CD8-positive, alpha-beta memory T cell (primary cell): ENCODE measurements at regions not wholly inside any gene's neighbourhood (a gene's known extent, or its start where the extent isn't known, plus 50 kb on each side); places are given as distances from the start of the nearest gene placed in this dataset.

Experiments
- CTCF ChIA-PET: fragments of 350-600 bp; sonication (Branson Sonifier 250); formaldehyde crosslinking; loops from one replicate; lab custom pipeline; 2021; ENCODE audit warnings: antibody characterized with exemption; lab: Charles Lee
- POLR2A ChIA-PET: fragments of 350-600 bp; sonication (Branson Sonifier 250); formaldehyde crosslinking; loops from one replicate; lab custom pipeline; 2021; ENCODE audit warnings: antibody characterized with exemption; lab: Charles Lee
- DNase-seq, 5 donors: peaks; one replicate each; pipeline versions ENCODE4 v3.0.0 to v3.0.0-alpha.2; 2020 to 2022; ENCODE audit warnings: mixed read lengths in 1 of 5
- H3K27ac ChIP-seq: one replicate; pipeline ENCODE4 v1.7.0; 2013; ENCODE audit warnings: low read depth, mild to moderate bottlenecking, low read length, moderate library complexity
- H3K27me3 ChIP-seq: 2 replicates; pipeline ENCODE4 v1.7.0; 2013; ENCODE audit warnings: low read length, mild to moderate bottlenecking; ENCODE audit not compliant: insufficient read depth, poor library complexity, severe bottlenecking
- H3K36me3 ChIP-seq: 2 replicates; pipeline ENCODE4 v1.7.0; 2013; ENCODE audit warnings: mild to moderate bottlenecking, low read length, moderate library complexity; ENCODE audit not compliant: insufficient read depth
- H3K4me1 ChIP-seq: 2 replicates; pipeline ENCODE4 v1.7.0; 2013; ENCODE audit warnings: mild to moderate bottlenecking, low read length, moderate library complexity; ENCODE audit not compliant: insufficient read depth
- H3K4me3 ChIP-seq: 2 replicates; pipeline ENCODE4 v1.7.0; 2013; ENCODE audit warnings: mild to moderate bottlenecking, low read length
- H3K9me3 ChIP-seq: 2 replicates; pipeline ENCODE4 v1.7.0; 2013; ENCODE audit warnings: mild to moderate bottlenecking, low read length
- H3K27ac Mint-ChIP-seq, 8 donors: one replicate each; pipeline ENCODE4 v1.8.0; 2020 to 2021; ENCODE audit warnings: mixed read lengths in 8 of 8, mild to moderate bottlenecking in 6 of 8, inconsistent platforms in 3 of 8, moderate library complexity in 3 of 8
- H3K27me3 Mint-ChIP-seq, 2 donors: one replicate each; pipeline ENCODE4 v1.8.0; 2020 to 2021; ENCODE audit warnings: mixed read lengths in 2 of 2, mild to moderate bottlenecking in 1 of 2, moderate library complexity in 1 of 2
- H3K36me3 Mint-ChIP-seq, 3 donors: one replicate each; pipeline ENCODE4 v1.8.0; 2020 to 2021; ENCODE audit warnings: mixed read lengths in 3 of 3, inconsistent platforms in 1 of 3, mild to moderate bottlenecking in 1 of 3
- H3K4me1 Mint-ChIP-seq, 3 donors: one replicate each; pipeline ENCODE4 v1.8.0; 2020 to 2021; ENCODE audit warnings: mixed read lengths in 3 of 3, inconsistent platforms in 1 of 3, mild to moderate bottlenecking in 1 of 3
- H3K4me3 Mint-ChIP-seq, 7 donors: one replicate each; pipeline ENCODE4 v1.8.0; 2020 to 2021; ENCODE audit warnings: mixed read lengths in 7 of 7, mild to moderate bottlenecking in 6 of 7, moderate library complexity in 4 of 7, inconsistent platforms in 2 of 7
- H3K9me3 Mint-ChIP-seq, 5 donors: one replicate each; pipeline ENCODE4 v1.8.0; 2020 to 2022; ENCODE audit warnings: mixed read lengths in 5 of 5, mild to moderate bottlenecking in 3 of 5, moderate library complexity in 2 of 5, inconsistent platforms in 1 of 5

DNA sequence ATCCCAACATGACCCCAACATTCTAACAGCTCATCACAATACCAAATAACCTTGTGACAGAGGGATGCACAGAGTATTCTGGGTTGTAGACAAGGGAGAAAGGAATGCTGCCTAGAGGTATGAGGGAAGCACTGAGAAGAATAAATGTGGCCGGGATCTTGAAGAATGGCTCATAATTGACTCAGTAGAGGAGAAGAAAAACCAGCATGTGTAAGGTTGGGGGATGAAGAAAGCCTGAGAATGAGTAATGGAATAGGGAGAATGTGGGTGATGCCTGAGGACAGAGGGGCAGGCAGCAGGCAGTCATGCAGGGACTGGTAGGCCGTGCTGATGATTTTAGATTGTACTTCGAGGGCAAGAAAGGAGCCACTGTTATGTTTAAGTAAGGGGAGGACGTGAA, 75.4 kb upstream of the ELMO1 start:
- CTCF ChIA-PET = no interaction called here
- H3K4me1 Mint-ChIP-seq = no peaks in the 10 kb centered on the region
- no peaks in the 10 kb centered on the region for H3K9me3 Mint-ChIP-seq
- H3K36me3 Mint-ChIP-seq = no peaks in the 10 kb centered on the region
- POLR2A ChIA-PET = no interaction called here
- no peaks in the 10 kb centered on the region for H3K9me3 ChIP-seq
- no peak overlapping the region for H3K4me3 ChIP-seq
- DNase-seq = no peak
- H3K27me3 ChIP-seq = no peaks in the 10 kb centered on the region
- H3K27ac ChIP-seq = no peak overlapping the region
- no peak overlapping the region for H3K4me3 Mint-ChIP-seq
- peaks cover 11 to 30% of the 10 kb centered on the region in 2 donors for H3K27me3 Mint-ChIP-seq
- H3K36me3 ChIP-seq = no peaks in the 10 kb centered on the region
- no peaks in the 10 kb centered on the region for H3K4me1 ChIP-seq
- no peak overlapping the region for H3K27ac Mint-ChIP-seq

DNA sequence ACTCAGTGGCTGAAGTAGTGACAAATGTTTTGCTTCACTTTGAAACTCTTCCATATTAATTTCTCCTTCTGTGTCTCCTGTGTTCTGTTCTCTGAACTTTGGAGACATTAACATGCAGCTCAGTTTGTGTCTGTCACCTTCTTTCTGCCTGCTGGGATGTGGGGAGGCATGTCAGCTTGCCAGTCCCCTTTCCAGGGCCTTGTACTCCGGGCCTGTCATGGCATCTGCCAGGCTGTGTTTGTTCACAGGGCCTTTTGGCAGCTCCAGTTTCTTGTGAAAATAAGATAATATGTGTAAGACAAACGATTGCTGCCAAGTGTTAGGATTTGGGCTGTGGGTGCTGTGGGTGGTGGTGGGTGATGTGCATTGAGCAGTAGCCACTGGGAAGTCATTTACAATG, 76.1 kb upstream of the ELMO1 start:
- Mint-ChIP-seq H3K36me3 (no peaks in the 10 kb centered on the region), H3K4me1 (no peaks in the 10 kb centered on the region), H3K27me3 (peaks cover 13 to 30% of the 10 kb centered on the region in 2 donors), H3K27ac (no peak overlapping the region), H3K4me3 (no peak overlapping the region), H3K9me3 (no peaks in the 10 kb centered on the region)
- CTCF ChIA-PET = no interaction called here
- Histone ChIP-seq H3K27me3 (no peaks in the 10 kb centered on the region), H3K36me3 (no peaks in the 10 kb centered on the region), H3K9me3 (no peaks in the 10 kb centered on the region), H3K4me3 (no peak overlapping the region), H3K4me1 (no peaks in the 10 kb centered on the region), H3K27ac (no peak overlapping the region)
- POLR2A ChIA-PET = no interaction called here
- DNase-seq = no peak

DNA sequence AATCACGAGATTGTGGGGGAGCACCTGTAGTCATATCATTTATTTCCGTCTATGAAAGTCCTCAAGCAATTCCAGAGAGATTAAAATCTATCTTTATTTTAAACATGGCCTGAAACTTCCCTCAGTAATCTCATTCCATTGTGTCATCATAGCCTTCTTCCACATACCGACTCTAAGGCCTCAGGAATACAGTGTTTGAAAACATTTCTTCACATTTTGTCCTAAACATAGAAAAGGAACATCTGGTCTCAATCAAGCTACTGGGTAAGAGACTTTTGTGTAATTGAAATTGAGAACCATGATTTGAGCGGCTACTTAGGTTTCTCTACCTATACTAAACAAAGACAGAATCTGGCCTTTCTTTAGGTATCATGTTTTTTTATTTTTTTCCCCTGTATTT, 78.0 kb upstream of the ELMO1 start:
- H3K4me1 Mint-ChIP-seq = no peaks in the 10 kb centered on the region
- no peak overlapping the region for H3K4me3 ChIP-seq
- H3K27ac Mint-ChIP-seq = no peak overlapping the region
- no peak for DNase-seq
- POLR2A ChIA-PET = no interaction called here
- CTCF ChIA-PET = no interaction called here
- H3K36me3 Mint-ChIP-seq = no peaks in the 10 kb centered on the region
- no peaks in the 10 kb centered on the region for H3K36me3 ChIP-seq
- H3K9me3 Mint-ChIP-seq = no peaks in the 10 kb centered on the region
- H3K9me3 ChIP-seq = no peaks in the 10 kb centered on the region
- no peaks in the 10 kb centered on the region for H3K27me3 ChIP-seq
- no peak overlapping the region for H3K27ac ChIP-seq
- no peak overlapping the region for H3K4me3 Mint-ChIP-seq
- H3K4me1 ChIP-seq = no peaks in the 10 kb centered on the region
- peaks cover 14 to 36% of the 10 kb centered on the region in 2 donors for H3K27me3 Mint-ChIP-seq

DNA sequence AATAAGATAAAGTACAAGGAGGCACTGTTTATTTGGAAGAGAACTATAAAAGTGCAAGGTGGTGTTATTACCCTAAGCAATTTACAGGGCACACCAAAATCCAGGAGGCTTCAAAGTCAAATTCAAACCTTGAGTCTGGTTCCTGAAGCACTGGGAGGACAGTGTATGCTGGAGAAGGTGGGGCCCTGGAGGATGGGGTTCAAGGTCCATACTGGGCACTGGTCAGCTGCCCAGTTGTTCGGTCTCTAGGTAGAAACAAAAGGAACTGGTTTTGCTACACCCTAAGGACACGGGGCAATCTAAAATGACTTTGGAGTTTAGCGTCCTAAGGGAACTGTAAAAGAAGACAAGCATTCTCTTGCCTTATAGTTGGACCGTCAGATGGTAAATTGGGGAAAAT, 78.4 kb upstream of the ELMO1 start:
- H3K36me3 Mint-ChIP-seq = no peaks in the 10 kb centered on the region
- Histone ChIP-seq H3K4me3 (no peak overlapping the region), H3K4me1 (no peaks in the 10 kb centered on the region), H3K36me3 (no peaks in the 10 kb centered on the region), H3K27ac (no peak overlapping the region), H3K9me3 (no peaks in the 10 kb centered on the region), H3K27me3 (no peaks in the 10 kb centered on the region)
- H3K9me3 Mint-ChIP-seq = no peaks in the 10 kb centered on the region
- ChIA-PET CTCF (no interaction called here), POLR2A (interaction anchor here (0.7 kb wide), 1 partner anchor 73 kb away, joined by 3 read pairs; no protein-coding TSS in a partner anchor)
- no peak overlapping the region for H3K27ac Mint-ChIP-seq
- no peak overlapping the region for H3K4me3 Mint-ChIP-seq
- H3K4me1 Mint-ChIP-seq = no peaks in the 10 kb centered on the region
- peaks cover 14 to 36% of the 10 kb centered on the region in 2 donors for H3K27me3 Mint-ChIP-seq
- no peak for DNase-seq

DNA sequence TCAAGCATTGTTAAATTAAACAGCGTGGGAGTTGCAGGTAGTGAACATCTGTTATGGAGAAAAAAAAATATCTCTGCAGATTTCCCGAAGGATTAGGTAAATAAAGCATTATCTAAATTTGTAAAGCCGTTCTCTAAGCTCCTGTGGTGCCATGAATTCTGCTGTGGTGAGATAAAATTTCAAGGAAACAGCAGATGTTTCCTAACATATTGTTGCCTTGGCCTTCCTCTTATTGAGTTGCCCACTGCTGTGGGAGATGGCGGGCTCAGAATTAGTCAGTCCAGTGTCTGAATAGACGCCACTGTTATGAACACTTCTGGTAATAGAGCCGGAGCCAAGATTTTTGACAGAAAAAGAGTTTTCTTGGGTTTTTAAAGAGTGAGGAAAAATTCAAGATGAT, 82.6 kb upstream of the ELMO1 start:
- no peak overlapping the region for H3K27ac Mint-ChIP-seq
- POLR2A ChIA-PET = no interaction called here
- no peak for DNase-seq
- H3K36me3 Mint-ChIP-seq = no peaks in the 10 kb centered on the region
- H3K9me3 ChIP-seq = no peaks in the 10 kb centered on the region
- no peaks in the 10 kb centered on the region for H3K4me1 Mint-ChIP-seq
- no peaks in the 10 kb centered on the region for H3K36me3 ChIP-seq
- H3K27me3 Mint-ChIP-seq = peaks cover 15 to 27% of the 10 kb centered on the region in 2 donors
- H3K4me3 Mint-ChIP-seq = no peak overlapping the region
- no peaks in the 10 kb centered on the region for H3K4me1 ChIP-seq
- CTCF ChIA-PET = no interaction called here
- H3K4me3 ChIP-seq = no peak overlapping the region
- peaks cover 0 to 5% (median 0%) of the 10 kb centered on the region in 5 donors for H3K9me3 Mint-ChIP-seq
- H3K27me3 ChIP-seq = no peaks in the 10 kb centered on the region
- no peak overlapping the region for H3K27ac ChIP-seq

DNA sequence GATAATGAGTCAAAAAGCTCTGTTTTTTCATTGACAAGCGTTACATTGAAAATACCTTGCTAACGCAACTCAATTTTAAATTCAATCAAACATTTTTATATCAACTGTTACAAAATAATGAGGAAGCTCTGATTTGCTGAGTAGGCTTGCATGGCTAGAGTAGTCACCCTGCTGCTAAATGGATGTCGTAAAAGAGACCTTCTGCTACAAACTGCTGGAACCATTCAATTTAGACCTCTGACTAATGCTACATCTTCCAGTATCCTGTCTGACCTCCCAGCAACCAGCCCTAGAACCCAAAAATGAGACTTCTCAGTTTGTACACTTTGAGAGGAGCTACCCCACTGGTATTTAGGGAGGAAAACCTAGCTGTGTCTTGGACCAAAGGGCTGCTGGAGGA, 84.0 kb upstream of the ELMO1 start:
- no peak overlapping the region for H3K4me3 ChIP-seq
- peaks cover 10 to 20% of the 10 kb centered on the region in 2 donors for H3K27me3 Mint-ChIP-seq
- H3K36me3 ChIP-seq = no peaks in the 10 kb centered on the region
- no peaks in the 10 kb centered on the region for H3K9me3 ChIP-seq
- H3K27ac Mint-ChIP-seq = peak overlapping the region in 1 of 8 donors; percentile 57
- H3K27ac ChIP-seq = no peak overlapping the region
- DNase-seq = no peak
- peaks cover 0 to 5% (median 0%) of the 10 kb centered on the region in 5 donors for H3K9me3 Mint-ChIP-seq
- H3K27me3 ChIP-seq = no peaks in the 10 kb centered on the region
- no peak overlapping the region for H3K4me3 Mint-ChIP-seq
- H3K4me1 Mint-ChIP-seq = no peaks in the 10 kb centered on the region
- ChIA-PET CTCF (no interaction called here), POLR2A (no interaction called here)
- H3K4me1 ChIP-seq = no peaks in the 10 kb centered on the region
- no peaks in the 10 kb centered on the region for H3K36me3 Mint-ChIP-seq

DNA sequence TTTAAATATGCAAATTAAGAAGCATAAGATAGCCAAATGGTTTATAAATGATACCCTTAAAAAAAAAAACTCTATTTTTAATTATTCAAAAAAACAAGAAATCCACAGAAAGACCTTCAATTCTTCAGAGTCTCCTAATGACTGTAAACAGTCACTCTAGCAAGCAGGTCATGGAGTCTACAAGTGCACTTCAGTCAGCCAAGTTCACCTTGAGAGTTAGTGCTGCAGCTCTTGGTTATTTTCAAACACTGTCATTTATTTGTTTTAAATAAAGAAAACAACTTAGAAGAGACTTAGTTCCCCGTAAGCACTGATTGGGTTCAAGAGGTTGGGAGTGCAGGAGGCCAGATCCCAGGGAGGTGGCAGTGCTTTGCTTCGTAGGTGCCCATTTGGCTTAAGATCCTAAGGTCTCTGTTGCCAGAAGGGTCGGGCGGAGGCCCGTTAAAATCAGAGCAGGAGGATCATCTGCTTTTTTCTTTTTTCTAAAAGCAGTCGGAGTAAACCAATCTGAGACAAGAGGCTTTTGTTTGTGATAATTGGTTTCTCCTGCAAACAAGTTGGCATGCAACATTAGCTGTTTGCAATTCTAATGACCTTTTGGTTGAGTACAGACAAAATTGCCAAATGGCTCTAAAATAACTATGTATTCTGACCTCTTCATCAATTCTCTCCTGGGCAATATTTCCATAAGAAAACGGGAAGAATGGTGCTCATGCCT, 86.4 kb upstream of the ELMO1 start:
- Histone ChIP-seq H3K36me3 (no peaks in the 10 kb centered on the region), H3K4me3 (no peak overlapping the region), H3K9me3 (no peaks in the 10 kb centered on the region), H3K27me3 (no peaks in the 10 kb centered on the region), H3K27ac (no peak overlapping the region), H3K4me1 (no peaks in the 10 kb centered on the region)
- Mint-ChIP-seq H3K9me3 (peaks cover 0 to 5% (median 0%) of the 10 kb centered on the region in 5 donors), H3K4me1 (no peaks in the 10 kb centered on the region), H3K4me3 (no peak overlapping the region), H3K36me3 (no peaks in the 10 kb centered on the region), H3K27ac (no peak overlapping the region), H3K27me3 (peaks cover 11 to 20% of the 10 kb centered on the region in 2 donors)
- ChIA-PET POLR2A (no interaction called here), CTCF (no interaction called here)
- DNase-seq = no peak

DNA sequence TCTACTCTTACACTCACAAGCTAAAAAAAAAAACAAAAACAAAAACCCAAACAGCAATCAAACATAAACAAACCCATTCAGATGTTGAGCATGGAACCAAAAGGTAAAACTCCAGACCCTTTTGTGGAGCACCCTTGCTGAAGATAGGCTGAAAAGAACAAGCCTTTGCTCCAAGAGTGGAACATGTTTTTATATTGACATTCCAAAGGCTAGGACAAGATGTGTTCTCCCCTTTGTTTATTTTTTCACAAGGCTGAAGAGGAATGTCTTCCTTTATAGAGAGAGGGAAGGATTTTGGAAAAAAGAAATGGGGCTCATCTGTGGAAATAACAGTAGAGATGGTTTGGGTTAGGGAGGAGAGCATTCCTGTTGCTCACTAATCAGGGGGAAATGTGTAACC, 87.2 kb upstream of the ELMO1 start:
- no peak for DNase-seq

More for the DNA sequence above, 87.2 kb upstream of the ELMO1 start:
- no peaks in the 10 kb centered on the region for H3K4me1 Mint-ChIP-seq
- H3K4me3 ChIP-seq = no peak overlapping the region
- H3K27ac ChIP-seq = no peak overlapping the region
- no peaks in the 10 kb centered on the region for H3K36me3 ChIP-seq
- H3K36me3 Mint-ChIP-seq = no peaks in the 10 kb centered on the region
- no peaks in the 10 kb centered on the region for H3K4me1 ChIP-seq
- no peaks in the 10 kb centered on the region for H3K9me3 ChIP-seq
- peaks cover 11 to 20% of the 10 kb centered on the region in 2 donors for H3K27me3 Mint-ChIP-seq
- CTCF ChIA-PET = no interaction called here
- no peaks in the 10 kb centered on the region for H3K27me3 ChIP-seq
- no peak overlapping the region for H3K27ac Mint-ChIP-seq
- POLR2A ChIA-PET = no interaction called here
- no peak overlapping the region for H3K4me3 Mint-ChIP-seq
- H3K9me3 Mint-ChIP-seq = peaks cover 0 to 5% (median 0%) of the 10 kb centered on the region in 5 donors
